Glomerular visceral epithelial cell (primary cell): ENCODE measurements at regions not wholly inside any gene's neighbourhood (a gene's known extent, or its start where the extent isn't known, plus 50 kb on each side); places are given as distances from the start of the nearest gene placed in this dataset.
"Not testable (repeated sequence)": the region's sequence is repeated elsewhere in the genome, so short reads cannot be mapped to it uniquely, and the experiment has no call there.

Experiments
- DNase-seq: peaks from one replicate; pipeline ENCODE4 v3.0.0-alpha.2; 2016; ENCODE audit errors: extremely low spot score

GRCh38 chr5:155699385-155699784 lies 627.6 kb upstream of the SGCD start:
- DNase-seq = no peak

DNA sequence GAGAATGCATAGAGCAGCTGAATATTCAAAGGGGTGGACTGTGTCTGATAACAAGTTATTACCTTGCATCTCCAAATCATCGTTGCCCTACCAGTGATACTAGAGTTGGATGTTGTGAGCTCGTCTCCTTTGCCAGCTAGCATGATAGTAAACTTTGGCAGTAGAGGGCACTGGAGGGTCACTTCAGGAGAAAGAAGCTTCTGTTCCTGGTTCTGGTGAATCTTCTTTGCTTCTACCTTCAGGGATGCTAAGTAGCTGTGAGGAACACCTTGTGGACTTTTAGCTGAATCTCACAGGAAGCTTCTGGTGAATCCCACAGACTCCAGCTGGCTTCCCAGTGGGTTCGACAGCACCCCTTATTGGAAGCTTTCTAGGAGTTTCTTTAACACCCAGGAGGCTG lies 626.6 kb upstream of the SGCD start:
- DNase-seq = peak; percentile 16

- no peak for DNase-seq
Measured at GRCh38 chr5:155711882-155712281, 615.1 kb upstream of the SGCD start.

DNA sequence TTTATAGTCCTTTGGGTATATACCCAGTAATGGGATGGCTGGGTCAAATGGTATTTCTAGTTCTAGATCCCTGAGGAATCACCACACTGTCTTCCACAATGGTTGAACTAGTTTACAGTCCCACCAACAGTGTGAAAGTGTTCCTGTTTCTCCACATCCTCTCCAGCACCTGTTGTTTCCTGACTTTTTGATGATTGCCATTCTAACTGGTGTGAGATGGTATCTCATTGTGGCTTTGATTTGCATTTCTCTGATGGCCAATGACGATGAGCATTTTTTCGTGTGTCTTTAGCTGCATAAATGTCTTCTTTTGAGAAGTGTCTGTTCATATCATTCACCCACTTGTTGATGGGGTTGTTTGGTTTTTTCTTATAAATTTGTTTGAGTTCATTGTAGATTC lies 612.5 kb upstream of the SGCD start:
- DNase-seq = not testable (repeated sequence)

GRCh38 chr5:155726267-155726666 lies 600.7 kb upstream of the SGCD start:
- DNase-seq = peak; percentile 35

GRCh38 chr5:155727512-155728145 lies 599.3 kb upstream of the SGCD start:
- DNase-seq = peak; percentile 13

DNA sequence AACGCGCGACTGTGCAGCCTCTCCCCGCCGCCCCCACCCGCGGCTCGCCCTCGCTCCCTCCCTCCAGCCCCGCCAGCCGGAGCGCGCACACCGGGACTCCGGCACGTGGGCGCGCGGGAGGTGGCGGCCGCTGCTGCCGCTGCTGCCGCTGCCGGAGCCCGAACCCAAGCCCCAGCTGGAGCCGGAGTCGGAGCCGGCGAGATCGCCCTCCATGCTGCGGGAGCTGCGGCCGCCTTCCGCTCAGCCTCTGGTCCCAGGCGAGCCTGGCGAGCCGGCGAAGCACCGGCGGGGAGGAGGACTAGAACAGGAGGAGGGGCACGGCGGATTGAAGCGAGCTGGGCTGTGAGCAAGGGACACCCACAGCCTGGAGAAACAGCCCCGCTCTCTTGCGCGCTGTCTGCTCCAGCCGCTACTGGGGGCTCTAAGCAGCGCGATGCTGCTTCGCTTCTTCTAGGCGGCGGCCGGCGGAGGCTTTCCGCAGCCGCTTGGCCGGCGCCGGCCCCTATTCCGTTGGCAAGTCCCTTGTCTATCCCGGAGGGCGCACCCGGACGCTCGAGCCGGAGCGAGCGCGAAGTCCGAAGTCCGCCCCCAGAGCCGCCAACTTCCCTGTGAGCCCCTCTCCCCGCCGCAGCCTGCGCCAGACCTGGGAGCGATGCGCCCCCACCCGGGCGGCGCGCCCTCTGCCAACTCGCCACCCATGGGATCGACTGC lies 598.7 kb upstream of the SGCD start:
- peak; percentile 76 for DNase-seq

DNA sequence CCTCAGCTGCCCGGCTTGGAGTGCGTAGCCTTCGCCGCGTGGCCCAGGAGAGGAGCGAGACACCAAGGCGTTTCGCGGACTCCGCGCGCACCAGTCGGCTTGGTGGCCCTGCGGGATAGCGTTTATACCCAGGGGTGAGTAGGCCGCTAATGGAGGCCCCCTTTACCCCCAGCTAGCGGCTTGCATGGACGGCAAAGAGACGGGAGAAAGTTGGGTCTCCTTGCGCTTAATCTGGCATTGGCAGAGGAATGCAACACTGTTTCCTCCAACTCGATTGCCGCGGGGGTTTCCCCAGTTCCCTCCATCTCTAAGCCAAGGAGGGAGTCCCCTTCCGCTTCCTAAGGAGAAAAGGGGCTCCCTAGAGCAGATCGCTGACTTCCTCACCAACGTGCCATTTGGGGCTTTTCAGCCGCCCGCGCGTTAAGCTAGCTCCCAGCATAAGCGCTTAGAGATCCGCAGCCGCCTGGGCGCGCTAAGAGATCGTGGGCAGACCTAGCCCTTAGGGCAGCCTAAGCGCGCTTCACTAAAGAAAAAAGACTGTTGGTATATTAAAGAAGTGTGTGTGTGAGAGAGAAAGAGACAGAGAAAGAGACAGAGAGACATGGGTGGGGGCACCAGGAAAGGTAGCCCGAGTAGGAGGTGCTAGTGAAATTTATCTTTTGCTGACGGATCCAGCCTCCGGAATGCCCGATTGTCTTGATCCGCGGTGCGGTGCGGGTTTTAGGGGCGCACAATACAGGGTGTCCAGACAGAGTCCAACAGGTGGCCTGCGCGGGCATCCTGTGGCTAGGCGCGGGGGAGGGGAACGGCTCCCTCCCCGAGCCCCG lies 597.9 kb upstream of the SGCD start:
- DNase-seq = peak; percentile 64

- peak; percentile 71 for DNase-seq
Measured at GRCh38 chr5:155729684-155730059, 597.3 kb upstream of the SGCD start.

- DNase-seq = no peak
Measured at GRCh38 chr5:155732587-155733376, 594.2 kb upstream of the SGCD start.

GRCh38 chr5:155733935-155734334 lies 593.0 kb upstream of the SGCD start:
- DNase-seq = no peak

DNA sequence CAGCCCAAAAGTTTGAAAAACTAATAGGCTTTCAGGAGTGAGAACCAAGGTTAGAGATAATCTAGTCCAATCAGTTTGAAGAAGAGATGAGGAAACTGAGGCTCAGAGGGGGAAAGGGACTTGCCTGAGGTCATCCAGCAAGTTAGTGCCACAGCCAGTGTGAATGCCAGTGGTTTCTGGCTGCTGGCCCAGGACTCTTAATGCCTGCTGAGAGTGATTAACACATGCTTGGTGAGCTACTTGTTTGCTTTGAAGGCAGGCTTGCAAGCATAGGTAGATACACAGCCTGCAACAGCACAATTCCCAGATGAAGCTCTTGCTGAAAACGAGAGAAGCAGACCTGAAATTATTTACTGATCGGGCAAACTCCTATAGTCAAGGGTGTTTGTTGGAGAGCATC lies 591.6 kb upstream of the SGCD start:
- peak; percentile 48 for DNase-seq

- DNase-seq = no peak
Measured at GRCh38 chr5:155738616-155739015, 588.3 kb upstream of the SGCD start.

DNA sequence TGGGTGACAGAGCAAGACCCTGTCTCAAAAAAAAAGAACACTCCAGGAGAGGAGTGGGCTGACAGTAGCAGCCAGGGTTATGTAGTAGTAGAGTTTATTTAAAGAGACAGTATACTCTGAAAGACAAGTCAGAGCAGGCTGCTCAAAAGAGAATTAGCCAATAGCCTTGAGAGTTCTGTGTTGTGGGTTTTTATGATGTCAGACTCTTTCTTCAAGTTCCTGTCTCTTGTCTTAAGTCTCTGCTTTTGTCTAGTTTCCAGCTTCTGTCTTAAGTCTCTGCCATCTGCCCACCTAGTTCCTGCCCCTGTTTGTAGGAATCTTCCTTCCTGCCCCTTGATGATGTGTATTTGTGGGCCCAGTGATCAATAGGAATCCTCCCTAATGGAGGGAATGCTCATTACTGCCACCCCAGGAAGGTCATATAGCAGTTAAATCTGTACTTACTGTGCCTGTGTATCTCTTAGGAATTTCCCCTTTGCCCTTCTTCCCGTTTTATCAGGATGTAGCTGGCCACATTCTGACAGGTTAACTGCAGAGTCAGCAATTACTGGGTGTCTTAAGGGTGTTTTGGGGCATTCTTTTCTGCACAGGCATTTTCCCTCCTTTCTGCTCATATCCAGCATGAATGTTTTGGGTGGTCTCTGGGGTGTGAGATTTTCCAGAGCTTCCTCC lies 580.5 kb upstream of the SGCD start:
- DNase-seq = no peak

- no peak for DNase-seq
Measured at GRCh38 chr5:155750101-155750500, 576.9 kb upstream of the SGCD start.

DNA sequence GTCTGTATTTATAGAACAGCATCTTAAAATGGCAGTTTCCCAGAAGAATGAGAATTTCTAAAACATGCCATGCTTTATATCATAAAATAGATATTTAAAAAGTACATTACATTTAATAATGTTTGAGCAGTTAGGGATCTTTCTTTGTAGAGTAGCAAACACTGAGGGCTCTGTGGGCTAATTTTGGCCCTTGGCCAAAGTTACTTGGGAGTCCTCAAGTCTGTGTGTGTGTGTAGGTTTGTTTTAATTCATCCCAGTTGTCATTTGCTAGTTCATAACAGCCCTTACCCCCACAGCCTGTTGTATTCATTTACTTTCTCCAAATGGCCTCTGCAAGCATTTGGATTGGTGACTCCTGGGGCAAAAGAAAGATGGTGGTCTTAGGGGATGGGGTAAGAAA lies 576.4 kb upstream of the SGCD start:
- no peak for DNase-seq

DNA sequence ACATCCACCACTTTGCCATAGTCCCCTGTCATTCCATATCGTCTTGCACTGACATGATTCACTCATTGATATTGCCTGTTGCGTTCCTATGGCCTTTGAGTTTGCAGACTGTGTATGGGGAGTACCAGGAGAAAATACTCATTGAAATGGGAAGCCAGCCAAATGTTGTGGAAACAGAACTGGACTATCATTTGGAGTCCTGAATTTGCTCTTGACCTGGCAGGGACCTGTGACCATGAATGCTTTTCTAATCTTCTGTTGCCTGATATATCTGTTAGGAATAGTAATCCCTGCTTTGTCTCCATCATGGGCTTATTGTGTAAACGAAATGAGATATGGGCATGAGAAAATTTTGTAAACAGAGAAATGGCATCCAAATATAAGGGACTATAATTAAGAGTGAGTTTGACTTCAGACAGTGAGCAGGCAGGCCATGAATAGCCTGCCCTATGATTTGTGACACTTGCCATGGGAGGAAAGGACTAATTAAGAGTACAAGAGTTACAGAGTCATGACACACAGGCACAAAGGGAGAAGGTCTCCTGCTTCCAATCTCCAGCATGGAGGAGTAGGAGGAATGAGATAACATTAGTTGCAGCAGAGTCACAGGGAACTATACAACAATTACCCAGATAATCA lies 572.9 kb upstream of the SGCD start:
- DNase-seq = no peak

DNA sequence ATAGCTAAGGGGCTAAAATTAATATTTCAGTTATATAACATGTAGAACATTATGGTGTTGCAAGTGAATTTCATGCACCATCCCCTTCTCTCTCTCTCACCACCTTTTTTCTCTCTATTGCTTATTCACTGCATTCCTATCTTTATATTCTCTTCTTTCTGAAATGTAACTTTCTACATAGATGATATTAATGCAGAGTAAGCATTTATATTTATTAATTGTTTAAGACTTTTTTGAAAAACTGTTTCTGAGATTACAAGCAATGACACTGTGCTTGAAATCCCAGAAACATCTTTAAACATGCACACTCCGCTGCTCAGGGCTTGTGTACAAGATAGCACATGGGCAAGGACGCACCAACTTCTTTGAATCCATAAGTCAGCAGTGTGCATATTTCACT lies 567.7 kb upstream of the SGCD start:
- no peak for DNase-seq

DNA sequence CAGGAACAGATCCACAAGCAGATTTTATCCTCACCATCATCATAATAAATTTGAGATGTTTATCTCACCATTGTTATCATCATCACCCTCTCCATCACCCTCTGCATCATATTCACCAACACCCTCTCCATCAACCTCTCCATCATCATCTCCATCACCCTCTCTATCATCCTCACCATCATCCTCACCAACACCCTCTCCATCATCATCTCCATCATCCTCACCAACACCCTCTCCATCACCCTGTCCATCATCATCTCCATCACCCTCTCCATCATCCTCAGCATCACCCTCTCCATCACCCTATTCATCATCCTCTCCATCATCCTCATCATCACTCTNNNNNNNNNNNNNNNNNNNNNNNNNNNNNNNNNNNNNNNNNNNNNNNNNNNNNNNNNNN lies 567.0 kb upstream of the SGCD start:
- no peak for DNase-seq

DNA sequence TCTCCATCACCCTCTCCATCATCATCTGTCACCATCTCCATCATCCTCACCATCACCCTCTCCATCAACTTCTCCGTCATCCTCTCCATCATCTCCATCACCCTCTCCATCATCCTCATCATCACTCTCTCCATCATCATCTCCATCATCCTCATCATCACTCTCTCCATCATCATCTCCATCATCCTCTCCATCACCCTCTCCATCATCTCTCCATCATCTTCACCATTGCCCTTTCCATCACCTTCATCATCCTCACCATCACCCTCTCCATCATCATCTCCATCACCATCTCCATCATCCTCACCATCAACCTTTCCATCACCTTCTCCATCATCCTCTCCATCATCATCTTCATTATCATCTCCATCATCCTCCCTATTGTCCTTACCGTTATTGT lies 565.5 kb upstream of the SGCD start:
- no peak for DNase-seq

GRCh38 chr5:155765715-155766114 lies 561.2 kb upstream of the SGCD start:
- DNase-seq = no peak
